ENCODE measurements at regions not wholly inside any gene's neighbourhood (a gene's known extent, or its start where the extent isn't known, plus 50 kb on each side); places are given as distances from the start of the nearest gene placed in this dataset.
"Not testable (repeated sequence)": the region's sequence is repeated elsewhere in the genome, so short reads cannot be mapped to it uniquely, and the experiment has no call there.

GRCh38 chr13:85186356-85187045, 612.7 kb downstream of the SLITRK6 start:
- DNase-seq: no peak

GRCh38 chr13:85174291-85174690, 624.9 kb downstream of the SLITRK6 start:
- DNase-seq: no peak

GRCh38 chr13:85170372-85170771, 628.8 kb downstream of the SLITRK6 start:
- no peak for DNase-seq

- DNase-seq: no peak
Observed at GRCh38 chr13:85166891-85167290, 632.3 kb downstream of the SLITRK6 start.

- DNase-seq: no peak
Observed at GRCh38 chr13:85163063-85163462, 636.2 kb downstream of the SLITRK6 start.

GRCh38 chr13:85148009-85148408, 651.2 kb downstream of the SLITRK6 start:
- no peak for DNase-seq

- DNase-seq: no peak
Observed at GRCh38 chr13:85142351-85142927, 656.8 kb downstream of the SLITRK6 start.

- no peak for DNase-seq
Observed at GRCh38 chr13:85141401-85141800, 657.8 kb downstream of the SLITRK6 start.

- no peak for DNase-seq
Observed at GRCh38 chr13:85140192-85140591, 659.0 kb downstream of the SLITRK6 start.

GRCh38 chr13:85137516-85137915, 661.7 kb downstream of the SLITRK6 start:
- DNase-seq: no peak

- DNase-seq: no peak
Observed at GRCh38 chr13:85132986-85133385, 666.2 kb downstream of the SLITRK6 start.

GRCh38 chr13:85123501-85123900, 675.7 kb downstream of the SLITRK6 start:
- DNase-seq: not testable (repeated sequence)

- no peak for DNase-seq
Observed at GRCh38 chr13:85108356-85108755, 690.9 kb downstream of the SLITRK6 start.

GRCh38 chr13:85099245-85099644, 700.0 kb downstream of the SLITRK6 start:
- no peak for DNase-seq

GRCh38 chr13:85095418-85096272, 703.6 kb downstream of the SLITRK6 start:
- DNase-seq: no peak

GRCh38 chr13:85093808-85094207, 705.4 kb downstream of the SLITRK6 start:
- no peak for DNase-seq

- DNase-seq: no peak
Observed at GRCh38 chr13:85091631-85092234, 707.5 kb downstream of the SLITRK6 start.

GRCh38 chr13:85089186-85089585, 710.0 kb downstream of the SLITRK6 start:
- no peak for DNase-seq

GRCh38 chr13:85080691-85081090, 718.5 kb downstream of the SLITRK6 start:
- no peak for DNase-seq

- DNase-seq: no peak
Observed at GRCh38 chr13:85076343-85076742, 722.9 kb downstream of the SLITRK6 start.

GRCh38 chr13:85074543-85075313, 724.5 kb downstream of the SLITRK6 start:
- DNase-seq: no peak

- DNase-seq: no peak
Observed at GRCh38 chr13:85068231-85068630, 731.0 kb downstream of the SLITRK6 start.

GRCh38 chr13:85040215-85040614, 759.0 kb downstream of the SLITRK6 start:
- no peak for DNase-seq

Measured in activated naive CD4-positive, alpha-beta T cell treated with Interleukin-2 at 50 U/mL for 16 hours (primary cell).